ENCODE measurements at regions not wholly inside any gene's neighbourhood (a gene's known extent, or its start where the extent isn't known, plus 50 kb on each side); places are given as distances from the start of the nearest gene placed in this dataset.

- Mint-ChIP-seq H3K27me3 (ENCODE audit: low read depth) (no peaks in the 10 kb centered on the region), H3K4me1 (no peaks in the 10 kb centered on the region), H3K9me3 (peaks cover 13 to 19% of the 10 kb centered on the region in 2 experiments), H3K27ac (no peak overlapping the region), H3K4me3 (no peak overlapping the region), H3K36me3 (ENCODE audit: insufficient read depth in 1 of 3, low read depth in 3 of 3) (peaks cover 5 to 9% (median 7%) of the 10 kb centered on the region in 3 experiments; a peak in 6 of 7 replicates)
- Histone ChIP-seq H4K8ac (replicated peaks; ENCODE audit: insufficient read length, low read depth, low read length) (no peak overlapping the region), H3K79me1 (ENCODE audit: insufficient read depth, low read depth, low read length, poor library complexity, severe bottlenecking) (no peaks in the 10 kb centered on the region), H3K79me2 (ENCODE audit: insufficient read depth, low read length) (no peaks in the 10 kb centered on the region), H4K20me1 (ENCODE audit: control insufficient read depth, insufficient read depth, insufficient read length) (no peaks in the 10 kb centered on the region), H3K9ac (ENCODE audit: extremely low read depth, insufficient read length, low read length) (no peak overlapping the region), H2BK120ac (ENCODE audit: low read depth, low read length, poor library complexity, severe bottlenecking) (no peak overlapping the region), H2BK12ac (ENCODE audit: insufficient read length, low read depth, low read length) (no peak overlapping the region), H2AK5ac (ENCODE audit: insufficient read length, low read length) (no peak overlapping the region), H3K18ac (ENCODE audit: insufficient read length, low read depth, low read length) (no peak overlapping the region), H3K4ac (ENCODE audit: low read depth, low read length) (no peak overlapping the region), H2BK15ac (ENCODE audit: low read depth, low read length) (no peak overlapping the region), H2AFZ (ENCODE audit: low read length) (no peak overlapping the region), H3K14ac (ENCODE audit: insufficient read depth, low read length) (no peak overlapping the region), H3K23ac (ENCODE audit: insufficient read length, low read depth, low read length) (no peak overlapping the region), H4K5ac (ENCODE audit: insufficient read length, low read depth, low read length) (no peak overlapping the region), H3K27ac (ENCODE audit: insufficient read length, low read depth, low read length) (no peak overlapping the region), H3T11ph (ENCODE audit: low read length) (no peak overlapping the region), H3K56ac (ENCODE audit: insufficient read length, low read depth, low read length) (no peak overlapping the region), H3K27me3 (ENCODE audit: insufficient read depth, low read length) (no peaks in the 10 kb centered on the region), H3K4me1 (ENCODE audit: insufficient read depth, low read length) (no peaks in the 10 kb centered on the region), H2BK5ac (ENCODE audit: insufficient read length, low read length) (no peak overlapping the region), H3K4me2 (ENCODE audit: insufficient read depth, insufficient read length, low read length) (no peak overlapping the region), H3K23me2 (ENCODE audit: insufficient read length, low read depth, low read length, poor library complexity, severe bottlenecking) (no peaks in the 10 kb centered on the region), H4K91ac (ENCODE audit: insufficient read length, low read depth, low read length) (no peak overlapping the region), H2BK20ac (ENCODE audit: low read depth, low read length, poor library complexity, severe bottlenecking) (no peak overlapping the region), H3K9me3 (ENCODE audit: control insufficient read depth, low read depth, low read length) (no peaks in the 10 kb centered on the region)
- DNase-seq: no peak
- TF ChIP-seq CTCF (conservative IDR thresholded peaks at IDR 0.05): no peak
Observed at GRCh38 chr4:187656959-187657358, 338.6 kb upstream of the ZFP42 start.
